ENCODE measurements at regions not wholly inside any gene's neighbourhood (a gene's known extent, or its start where the extent isn't known, plus 50 kb on each side); places are given as distances from the start of the nearest gene placed in this dataset.
"Not testable (repeated sequence)": the region's sequence is repeated elsewhere in the genome, so short reads cannot be mapped to it uniquely, and the experiment has no call there.

DNA sequence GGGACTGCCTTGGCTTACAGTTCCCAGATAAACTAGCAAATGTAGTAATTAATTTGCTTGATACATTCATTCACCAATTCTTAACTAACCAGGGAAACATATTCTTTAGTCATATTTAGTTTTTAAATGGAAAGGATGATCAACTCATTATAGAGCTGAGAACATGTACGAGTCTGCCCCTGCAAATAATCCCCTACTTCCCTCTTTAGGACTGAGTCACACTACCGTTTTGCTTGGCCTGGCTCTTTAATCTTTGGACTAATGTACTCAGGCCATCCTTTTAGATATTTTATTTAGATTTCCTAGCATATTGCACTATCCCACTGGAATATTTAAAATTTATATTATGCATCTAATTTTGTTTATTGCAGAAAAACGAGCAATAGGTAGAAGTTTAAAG, 105.5 kb upstream of the LCORL start:
- H3K27ac Mint-ChIP-seq, result no peak overlapping the region
- no peaks in the 10 kb centered on the region for H3K36me3 Mint-ChIP-seq (ENCODE audit: low read depth)
- H3K9me3 Mint-ChIP-seq, result no peaks in the 10 kb centered on the region
- peaks cover 4% of the 10 kb centered on the region for H3K27me3 Mint-ChIP-seq (ENCODE audit: insufficient read depth)
- intact Hi-C loops (cut with micrococcal nuclease), result no loop called here
- H3K4me1 Mint-ChIP-seq (ENCODE audit: low read depth), result no peaks in the 10 kb centered on the region
- DNase-seq (ENCODE audit: low spot score), result no peak
- H3K4me3 Mint-ChIP-seq, result no peak overlapping the region

DNA sequence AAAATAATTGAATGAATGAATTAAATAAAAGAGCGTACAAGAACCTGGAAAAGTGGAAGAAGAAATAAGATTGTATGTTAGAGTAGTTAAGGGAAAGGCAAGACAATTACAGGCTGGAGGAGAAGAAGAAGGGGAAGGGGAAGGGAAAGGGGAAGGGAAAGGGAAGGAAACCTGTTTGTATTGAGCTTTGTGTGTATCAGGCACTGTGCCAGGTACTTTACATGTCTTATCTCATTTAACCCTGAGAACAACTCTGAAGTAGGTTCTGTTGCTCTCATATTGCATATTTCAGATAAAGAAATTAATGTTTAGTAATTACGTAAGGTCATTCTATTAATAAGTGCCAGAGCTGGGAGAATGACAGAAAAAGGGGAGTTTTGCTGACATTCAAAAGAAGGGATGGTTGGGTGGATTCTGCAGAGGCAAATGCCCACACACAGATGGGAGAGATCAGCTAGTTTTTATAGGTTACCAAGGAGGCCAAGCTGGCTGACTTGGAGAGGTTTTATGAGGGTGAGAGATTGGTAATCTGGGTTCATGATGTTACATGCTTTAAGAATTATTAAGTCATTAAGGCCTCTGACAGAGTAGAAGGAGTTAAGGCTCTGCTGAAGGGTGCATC, 92.3 kb upstream of the LCORL start:
- Mint-ChIP-seq H3K36me3 (ENCODE audit: low read depth) (no peaks in the 10 kb centered on the region), H3K27ac (no peak overlapping the region), H3K9me3 (no peaks in the 10 kb centered on the region), H3K4me3 (no peak overlapping the region), H3K4me1 (ENCODE audit: low read depth) (no peaks in the 10 kb centered on the region), H3K27me3 (ENCODE audit: insufficient read depth) (peaks cover 2% of the 10 kb centered on the region)
- intact Hi-C loops (cut with micrococcal nuclease), result no loop called here
- DNase-seq (ENCODE audit: low spot score), result no peak

DNA sequence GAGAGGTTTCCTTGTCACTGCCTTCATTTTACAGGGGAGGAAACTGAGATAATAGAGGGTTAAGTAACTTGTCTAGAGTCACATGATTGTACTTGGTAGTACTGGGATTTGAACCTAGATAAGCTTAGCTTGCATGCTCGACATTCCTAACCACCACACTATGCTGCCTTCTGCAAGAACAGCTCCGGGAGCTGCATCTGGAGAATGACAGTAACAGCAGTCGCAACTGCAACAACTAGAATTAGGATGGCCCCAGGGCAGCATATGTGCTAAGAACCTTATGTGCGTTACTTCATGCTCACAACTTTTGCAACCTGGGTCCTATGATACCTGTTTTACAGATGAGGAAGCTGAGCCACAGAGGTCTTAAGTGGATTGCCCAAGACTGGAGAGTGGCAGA, 89.5 kb upstream of the LCORL start:
- DNase-seq (ENCODE audit: low spot score), result no peak
- no peak overlapping the region for H3K27ac Mint-ChIP-seq
- H3K4me1 Mint-ChIP-seq (ENCODE audit: low read depth), result no peaks in the 10 kb centered on the region
- no peaks in the 10 kb centered on the region for H3K36me3 Mint-ChIP-seq (ENCODE audit: low read depth)
- peaks cover 2% of the 10 kb centered on the region for H3K27me3 Mint-ChIP-seq (ENCODE audit: insufficient read depth)
- H3K4me3 Mint-ChIP-seq, result no peak overlapping the region
- intact Hi-C loops (cut with micrococcal nuclease), result no loop called here
- no peaks in the 10 kb centered on the region for H3K9me3 Mint-ChIP-seq

DNA sequence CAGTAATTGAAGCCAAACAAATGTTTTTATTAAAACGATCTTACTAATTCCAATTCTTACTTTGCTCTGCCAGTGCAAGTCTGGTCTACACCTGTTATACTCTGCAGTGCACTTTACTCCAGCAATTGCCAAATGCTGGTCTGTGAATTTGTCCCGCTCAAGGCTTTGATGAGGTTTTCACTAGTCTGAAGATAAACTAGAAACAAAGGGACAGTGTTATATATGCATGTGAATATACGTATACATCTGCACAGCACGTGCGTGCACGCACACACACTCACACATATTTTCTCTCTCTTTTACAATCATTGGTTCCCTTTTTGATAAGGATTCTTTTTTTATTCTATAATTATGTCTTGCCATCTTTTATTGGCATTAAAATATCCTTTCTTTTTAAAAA, 88.5 kb upstream of the LCORL start:
- Mint-ChIP-seq H3K27me3 (ENCODE audit: insufficient read depth) (peaks cover 2% of the 10 kb centered on the region), H3K4me1 (ENCODE audit: low read depth) (no peaks in the 10 kb centered on the region), H3K27ac (no peak overlapping the region), H3K4me3 (no peak overlapping the region), H3K9me3 (no peaks in the 10 kb centered on the region), H3K36me3 (ENCODE audit: low read depth) (no peaks in the 10 kb centered on the region)
- DNase-seq (ENCODE audit: low spot score), result no peak
- intact Hi-C loops (cut with micrococcal nuclease), result no loop called here

DNA sequence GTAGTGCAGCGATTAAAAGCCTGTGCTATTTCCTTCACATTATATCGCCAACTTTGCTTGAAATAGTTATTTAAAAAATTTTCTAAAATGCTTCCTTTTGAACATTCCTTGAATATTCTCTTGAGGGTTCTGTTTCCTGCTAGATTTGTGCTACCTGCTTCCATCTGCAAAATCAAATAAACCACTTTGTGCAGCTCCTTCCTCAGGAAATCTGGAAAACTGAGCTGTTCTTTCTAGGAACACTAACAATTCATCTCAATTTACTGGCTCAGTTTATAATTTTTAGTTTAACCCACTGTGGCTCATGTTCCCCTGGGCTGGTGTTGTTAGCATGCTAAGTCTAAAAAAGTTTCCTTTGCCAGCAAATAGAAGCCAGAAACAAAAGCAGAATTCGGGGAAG, 88.1 kb upstream of the LCORL start:
- Mint-ChIP-seq H3K4me1 (ENCODE audit: low read depth) (no peaks in the 10 kb centered on the region), H3K36me3 (ENCODE audit: low read depth) (no peaks in the 10 kb centered on the region), H3K9me3 (no peaks in the 10 kb centered on the region), H3K27ac (no peak overlapping the region), H3K4me3 (no peak overlapping the region), H3K27me3 (ENCODE audit: insufficient read depth) (peaks cover 2% of the 10 kb centered on the region)
- no peak for DNase-seq (ENCODE audit: low spot score)
- intact Hi-C loops (cut with micrococcal nuclease), result no loop called here

DNA sequence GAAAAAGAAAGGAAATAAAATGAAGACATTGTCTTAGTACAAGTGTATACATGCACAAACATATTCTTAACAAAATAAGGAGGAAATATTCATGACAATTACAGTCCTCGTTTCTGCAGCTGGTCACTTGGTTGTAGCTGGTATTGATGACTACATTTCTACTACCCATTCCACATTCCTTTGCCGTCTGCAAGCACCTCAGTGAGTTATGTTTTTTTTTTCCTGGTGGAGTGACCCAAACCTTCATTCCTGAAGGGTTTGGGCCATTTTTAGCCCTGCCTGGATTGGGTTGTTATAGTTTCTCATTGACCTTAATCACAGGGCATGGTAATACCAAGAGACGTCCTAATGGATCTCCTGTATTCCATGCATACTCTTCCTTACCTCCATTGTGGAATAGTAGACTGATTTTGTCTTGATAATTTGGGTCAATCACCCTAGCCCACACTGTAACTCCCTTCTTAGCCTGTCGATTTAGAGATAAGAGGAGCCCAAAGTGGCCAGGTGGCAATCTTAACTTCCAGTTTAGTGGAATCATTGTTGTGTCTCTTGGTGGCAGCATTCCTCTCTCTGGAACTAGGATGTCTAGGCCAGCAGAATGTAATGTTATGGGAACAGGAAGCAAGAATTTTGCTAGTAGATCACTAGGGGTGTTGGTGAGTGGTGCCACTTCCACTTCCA, 86.4 kb upstream of the LCORL start:
- H3K4me3 Mint-ChIP-seq; H3K36me3 Mint-ChIP-seq (ENCODE audit: low read depth); H3K4me1 Mint-ChIP-seq (ENCODE audit: low read depth); H3K27me3 Mint-ChIP-seq (ENCODE audit: insufficient read depth); H3K9me3 Mint-ChIP-seq; H3K27ac Mint-ChIP-seq; DNase-seq (ENCODE audit: low spot score); intact Hi-C loops (cut with micrococcal nuclease): not testable (repeated sequence)

DNA sequence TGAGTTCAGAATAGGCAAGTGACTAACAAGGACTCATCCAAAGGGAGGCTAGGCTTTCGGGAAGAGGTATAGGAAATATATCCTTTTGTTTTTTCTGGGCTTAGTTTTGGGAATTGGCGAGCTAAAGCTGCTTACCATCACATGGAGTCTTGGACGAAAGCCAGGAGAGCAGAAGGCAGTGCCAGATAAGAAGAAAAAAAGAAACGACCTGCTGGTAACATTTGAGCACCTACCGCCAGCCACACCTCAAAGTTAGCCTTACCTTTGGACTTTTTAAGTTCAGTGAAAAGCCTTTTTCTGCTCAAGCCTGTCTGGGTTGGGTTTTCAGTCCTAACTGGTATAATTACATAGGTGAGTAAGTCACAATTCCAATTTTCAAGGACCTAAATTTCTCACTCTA, 85.1 kb upstream of the LCORL start:
- Mint-ChIP-seq H3K27ac (no peak overlapping the region), H3K4me3 (no peak overlapping the region), H3K9me3 (no peaks in the 10 kb centered on the region), H3K36me3 (ENCODE audit: low read depth) (no peaks in the 10 kb centered on the region), H3K4me1 (ENCODE audit: low read depth) (no peaks in the 10 kb centered on the region), H3K27me3 (ENCODE audit: insufficient read depth) (no peaks in the 10 kb centered on the region)
- DNase-seq (ENCODE audit: low spot score), result no peak
- intact Hi-C loops (cut with micrococcal nuclease), result no loop called here

DNA sequence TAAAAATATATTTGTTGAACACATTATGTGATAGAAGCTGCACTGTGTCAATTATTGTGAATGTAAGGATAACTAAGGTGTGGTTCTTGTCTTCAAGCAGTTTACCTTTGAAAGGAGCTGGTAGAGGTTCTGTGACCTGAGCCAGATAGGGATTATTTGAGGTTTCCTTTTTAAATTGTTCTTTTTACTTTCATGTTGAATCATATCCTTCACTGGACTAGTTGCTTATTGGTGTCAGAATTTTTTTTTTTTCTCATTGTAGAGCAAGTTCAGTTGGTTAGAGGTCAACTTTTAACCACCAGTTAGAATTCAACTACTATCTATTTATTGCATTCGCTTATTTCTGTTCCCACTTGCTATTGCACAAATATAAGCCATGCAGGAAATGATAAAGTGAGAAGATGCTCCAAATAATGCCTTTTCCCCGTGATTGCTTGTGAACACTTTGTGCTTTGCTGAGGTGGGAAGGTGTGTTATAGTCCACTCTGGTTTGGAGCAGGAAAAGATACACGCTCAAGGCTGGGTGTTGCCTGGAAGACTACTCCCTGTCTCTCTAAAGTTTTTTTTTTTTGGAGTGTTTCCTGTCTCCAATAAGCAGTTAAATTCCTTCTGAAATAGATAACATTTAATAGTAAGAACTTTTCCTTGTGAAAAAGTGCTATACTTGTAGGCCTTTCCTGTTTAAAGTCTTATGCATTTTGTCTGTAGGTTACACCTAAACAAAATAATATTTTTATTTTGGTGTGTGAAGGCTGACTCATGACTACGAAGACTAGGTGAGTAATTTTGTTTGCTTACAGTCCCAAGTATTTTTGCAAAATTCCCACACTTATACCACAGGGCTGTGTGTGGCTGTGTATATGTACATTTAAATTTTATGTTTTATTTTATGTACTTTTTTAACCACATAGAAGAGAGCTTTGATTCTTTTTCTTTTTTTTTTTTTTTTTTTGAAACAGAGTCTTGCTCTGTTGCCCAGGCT, 83.8 kb upstream of the LCORL start:
- H3K4me1 Mint-ChIP-seq (ENCODE audit: low read depth), result no peaks in the 10 kb centered on the region
- no peak overlapping the region for H3K4me3 Mint-ChIP-seq
- intact Hi-C loops (cut with micrococcal nuclease), result no loop called here
- DNase-seq (ENCODE audit: low spot score), result no peak
- no peaks in the 10 kb centered on the region for H3K27me3 Mint-ChIP-seq (ENCODE audit: insufficient read depth)
- H3K36me3 Mint-ChIP-seq (ENCODE audit: low read depth), result no peaks in the 10 kb centered on the region
- no peak overlapping the region for H3K27ac Mint-ChIP-seq
- H3K9me3 Mint-ChIP-seq, result no peaks in the 10 kb centered on the region

DNA sequence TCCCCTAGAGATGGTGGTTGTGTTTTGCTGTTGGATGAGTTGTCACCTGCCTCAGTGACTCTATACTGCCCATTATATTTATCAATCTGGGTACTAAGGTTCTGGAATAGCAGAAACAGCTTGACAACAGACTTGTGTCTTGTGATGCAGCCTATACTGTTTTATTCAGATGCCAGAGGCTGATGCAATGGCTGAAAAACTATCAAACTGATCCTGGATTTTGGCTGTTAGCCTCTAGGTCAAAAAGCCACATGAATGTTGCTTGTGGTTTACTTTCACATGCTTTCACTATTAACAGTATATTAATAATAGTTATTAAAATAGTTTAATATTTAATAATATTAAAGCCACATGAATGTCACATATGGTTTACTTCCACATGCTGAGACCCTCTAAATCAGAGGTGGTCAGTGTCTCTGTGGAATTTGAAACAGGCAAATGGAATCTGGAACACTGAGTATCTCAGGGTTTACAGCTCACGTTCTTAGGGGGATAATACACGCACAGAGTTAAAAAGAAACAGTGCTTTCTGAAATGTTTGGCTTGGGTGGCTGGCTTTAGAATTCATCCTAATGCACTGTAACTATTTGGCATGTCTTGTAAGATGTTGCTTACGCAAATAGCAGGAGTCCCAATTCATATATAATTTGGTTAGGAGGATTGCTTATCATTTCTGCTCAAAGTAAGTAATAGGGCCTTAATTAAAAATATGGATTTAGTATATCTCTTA, 82.5 kb upstream of the LCORL start:
- Mint-ChIP-seq H3K4me3 (no peak overlapping the region), H3K27ac (no peak overlapping the region), H3K36me3 (ENCODE audit: low read depth) (no peaks in the 10 kb centered on the region), H3K4me1 (ENCODE audit: low read depth) (no peaks in the 10 kb centered on the region), H3K9me3 (no peaks in the 10 kb centered on the region), H3K27me3 (ENCODE audit: insufficient read depth) (no peaks in the 10 kb centered on the region)
- intact Hi-C loops (cut with micrococcal nuclease), result no loop called here
- DNase-seq (ENCODE audit: low spot score), result no peak

DNA sequence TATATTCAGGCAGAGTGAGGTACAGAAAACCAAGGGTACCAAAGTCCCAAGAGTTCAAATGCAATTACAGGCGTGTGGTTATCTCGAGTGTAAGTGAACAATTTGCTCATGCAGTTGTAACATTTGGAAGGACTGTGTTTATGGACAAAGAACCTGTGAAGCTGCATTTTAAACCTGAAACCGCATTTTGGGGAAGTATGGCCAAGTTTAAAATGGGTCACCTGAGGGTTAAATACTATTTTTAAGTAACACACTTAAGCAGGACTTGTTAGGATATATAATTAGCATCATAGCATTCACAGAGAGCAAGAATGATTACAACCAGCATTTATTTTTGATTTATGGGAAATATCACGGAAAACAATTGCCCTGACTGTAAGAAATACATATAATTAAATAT, 79.1 kb upstream of the LCORL start:
- intact Hi-C loops (cut with micrococcal nuclease), result no loop called here
- no peak for DNase-seq (ENCODE audit: low spot score)
- no peaks in the 10 kb centered on the region for H3K36me3 Mint-ChIP-seq (ENCODE audit: low read depth)
- H3K9me3 Mint-ChIP-seq, result no peaks in the 10 kb centered on the region
- no peak overlapping the region for H3K4me3 Mint-ChIP-seq
- H3K4me1 Mint-ChIP-seq (ENCODE audit: low read depth), result no peaks in the 10 kb centered on the region
- H3K27me3 Mint-ChIP-seq (ENCODE audit: insufficient read depth), result no peaks in the 10 kb centered on the region
- no peak overlapping the region for H3K27ac Mint-ChIP-seq

DNA sequence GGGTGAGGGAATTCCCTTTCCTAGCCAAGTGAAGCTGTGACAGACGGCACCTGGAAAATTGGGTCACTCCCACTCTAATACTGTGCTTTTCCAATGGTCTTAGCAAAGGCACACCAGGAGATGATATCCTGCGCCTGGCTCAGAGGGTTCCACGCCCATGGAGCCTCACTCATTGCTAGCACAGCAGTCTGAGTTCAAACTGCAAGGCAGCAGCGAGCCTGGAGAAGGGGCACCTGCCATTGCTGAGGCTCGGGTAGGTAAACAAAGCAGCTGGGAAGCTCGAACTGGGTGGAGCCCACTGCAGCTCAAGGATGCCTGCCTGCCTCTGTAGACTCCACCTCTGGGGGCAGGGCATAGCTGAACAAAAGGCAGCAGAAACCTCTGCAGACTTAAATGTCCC, 68.9 kb upstream of the LCORL start:
- H3K27ac Mint-ChIP-seq; H3K4me1 Mint-ChIP-seq (ENCODE audit: low read depth); DNase-seq (ENCODE audit: low spot score); intact Hi-C loops (cut with micrococcal nuclease); H3K9me3 Mint-ChIP-seq; H3K27me3 Mint-ChIP-seq (ENCODE audit: insufficient read depth); H3K4me3 Mint-ChIP-seq; H3K36me3 Mint-ChIP-seq (ENCODE audit: low read depth): not testable (repeated sequence)

DNA sequence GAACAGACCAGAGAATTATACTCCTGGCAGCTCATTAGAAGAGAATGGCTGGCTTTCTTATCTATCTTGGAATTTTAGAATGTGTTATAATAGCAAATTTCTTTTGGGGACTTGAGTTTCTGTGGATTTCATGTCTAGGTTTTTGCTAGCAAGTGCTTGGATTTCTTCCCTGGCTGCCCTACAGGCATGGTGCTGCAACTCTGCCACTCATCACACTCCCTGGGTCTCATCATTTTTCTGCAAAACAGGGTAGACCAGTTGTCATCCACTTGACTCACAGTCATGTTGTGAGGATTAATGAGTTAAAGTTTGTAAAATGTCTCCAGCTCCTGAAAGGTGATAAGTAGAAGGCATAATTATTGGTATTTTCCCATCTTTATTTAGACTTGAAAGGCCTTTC, 60.7 kb upstream of the LCORL start:
- Mint-ChIP-seq H3K36me3 (ENCODE audit: low read depth) (no peaks in the 10 kb centered on the region), H3K27me3 (ENCODE audit: insufficient read depth) (no peaks in the 10 kb centered on the region), H3K4me3 (no peak overlapping the region), H3K9me3 (peaks cover 4% of the 10 kb centered on the region), H3K27ac (no peak overlapping the region), H3K4me1 (ENCODE audit: low read depth) (no peaks in the 10 kb centered on the region)
- no peak for DNase-seq (ENCODE audit: low spot score)
- intact Hi-C loops (cut with micrococcal nuclease), result no loop called here

DNA sequence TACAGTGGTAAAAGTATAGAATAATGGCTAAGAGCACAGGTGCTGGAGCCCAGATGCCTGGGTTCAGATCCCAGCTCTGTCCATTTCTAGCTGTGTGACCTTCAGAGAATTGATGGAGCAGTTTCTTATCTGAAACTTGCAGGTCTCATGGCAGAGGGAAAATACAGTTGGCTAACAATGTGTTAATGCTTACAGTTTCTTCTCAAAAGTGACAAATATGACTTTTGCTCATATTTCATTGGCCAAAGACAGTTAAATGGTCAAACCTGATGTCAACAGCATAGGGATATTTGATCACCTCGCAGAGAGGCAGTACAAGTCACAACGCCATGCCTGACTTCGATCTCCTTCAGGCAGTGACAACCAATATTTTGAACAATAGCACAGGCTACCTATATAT, 60.2 kb upstream of the LCORL start:
- H3K4me1 Mint-ChIP-seq (ENCODE audit: low read depth), result no peaks in the 10 kb centered on the region
- H3K27me3 Mint-ChIP-seq (ENCODE audit: insufficient read depth), result no peaks in the 10 kb centered on the region
- peaks cover 4% of the 10 kb centered on the region for H3K9me3 Mint-ChIP-seq
- H3K36me3 Mint-ChIP-seq (ENCODE audit: low read depth), result no peaks in the 10 kb centered on the region
- no peak overlapping the region for H3K27ac Mint-ChIP-seq
- intact Hi-C loops (cut with micrococcal nuclease), result no loop called here
- DNase-seq (ENCODE audit: low spot score), result no peak
- no peak overlapping the region for H3K4me3 Mint-ChIP-seq

Measured in activated T-helper 1 cell treated with anti-CD3 and anti-CD28 coated beads, Interleukin-12 subunit alpha, Interleukin-12 subunit beta, Interleukin-2, Interleukin-4 antibody, amounts not matched to agents 30 ng/mL and 10 ng/mL and 1 ng/mL, durations not matched to agents 14 hours and 24 hours and 36 hours (primary cell).